Tibial artery (tissue), 4 donors: ENCODE measurements at regions not wholly inside any gene's neighbourhood (a gene's known extent, or its start where the extent isn't known, plus 50 kb on each side); places are given as distances from the start of the nearest gene placed in this dataset.
A peak's percentile ranks its signal among the peaks of the same experiment; 100 is the strongest.
"Not testable (repeated sequence)": the region's sequence is repeated elsewhere in the genome, so short reads cannot be mapped to it uniquely, and the experiment has no call there.

ENCODE experiments used
- DNase-seq, 2 donors: peaks; one replicate each; pipeline ENCODE4 v3.0.0-alpha.2; 2019
- H3K27ac ChIP-seq, 2 donors: fragments of 200-600 bp; sonication (generic) in 1 of 2; 1 replicate in 1 of 2; 2 replicates in 1 of 2; pipeline ENCODE4 v1.5.1; 2018 to 2019; ENCODE audit warnings: mild to moderate bottlenecking in 1 of 2
- H3K27me3 ChIP-seq, 2 donors: fragments of 200-600 bp; sonication (generic) in 1 of 2; one replicate each; pipeline versions ENCODE4 v1.5.1 to v1.6.0; 2016 to 2019
- H3K36me3 ChIP-seq, 3 donors: fragments of 200-600 bp; sonication (generic) in 2 of 3; one replicate each; pipeline ENCODE4 v1.5.1; 2016 to 2019; ENCODE audit warnings: mild to moderate bottlenecking in 2 of 3
- H3K4me1 ChIP-seq, 4 donors: fragments of 200-600 bp; sonication (generic) in 2 of 4; 1 replicate in 3 of 4; 2 replicates in 1 of 4; pipeline ENCODE4 v1.5.1; 2016 to 2019
- H3K4me3 ChIP-seq, 2 donors: fragments of 200-600 bp; sonication (generic) in 1 of 2; 1 replicate in 1 of 2; 2 replicates in 1 of 2; pipeline ENCODE4 v1.5.1; 2018 to 2019; ENCODE audit warnings: mild to moderate bottlenecking in 2 of 2
- H3K9me3 ChIP-seq, 3 donors: fragments of 200-600 bp; sonication (generic) in 1 of 3; one replicate each; pipeline ENCODE4 v1.5.1; 2016 to 2019
- CTCF ChIP-seq, 2 experiments: fragments of 200-600 bp in 1 of 2; fragments of 450-650 bp in 1 of 2; IDR thresholded peaks; one replicate each; pipeline ENCODE4 v1.5.1; 2017 to 2019; ENCODE audit warnings: antibody characterized with exemption in 2 of 2, mild to moderate bottlenecking in 1 of 2, moderate library complexity in 1 of 2
- intact Hi-C: fragments of 100-400 bp; cut with DNase I; formaldehyde crosslinking; loops from one replicate; pipeline ENCODE4 v1.15.0; 2023; ENCODE audit warnings: low total_unique reads

GRCh38 chr3:104245981-104246380 lies 1120.7 kb upstream of the ALCAM start:
- H3K9me3 ChIP-seq: no peaks in the 10 kb centered on the region
- no peak overlapping the region for H3K4me3 ChIP-seq
- H3K27me3 ChIP-seq: no peaks in the 10 kb centered on the region
- H3K4me1 ChIP-seq: no peaks in the 10 kb centered on the region
- intact Hi-C loops: no loop called here
- no peak for TF ChIP-seq CTCF (IDR thresholded peaks at IDR 0.05)
- H3K36me3 ChIP-seq: no peaks in the 10 kb centered on the region
- DNase-seq: no peak
- no peak overlapping the region for H3K27ac ChIP-seq

GRCh38 chr3:104257486-104257885 lies 1109.2 kb upstream of the ALCAM start:
- intact Hi-C loops: no loop called here
- no peaks in the 10 kb centered on the region for H3K4me1 ChIP-seq
- no peaks in the 10 kb centered on the region for H3K27me3 ChIP-seq
- DNase-seq: no peak
- H3K9me3 ChIP-seq: no peaks in the 10 kb centered on the region
- no peak overlapping the region for H3K27ac ChIP-seq
- TF ChIP-seq CTCF (IDR thresholded peaks at IDR 0.05): no peak
- H3K36me3 ChIP-seq: no peaks in the 10 kb centered on the region
- H3K4me3 ChIP-seq: no peak overlapping the region

- no peak for DNase-seq
- Histone ChIP-seq H3K9me3 (no peaks in the 10 kb centered on the region), H3K27ac (no peak overlapping the region), H3K4me1 (no peaks in the 10 kb centered on the region), H3K36me3 (no peaks in the 10 kb centered on the region), H3K4me3 (no peak overlapping the region), H3K27me3 (no peaks in the 10 kb centered on the region)
- TF ChIP-seq CTCF (IDR thresholded peaks at IDR 0.05): no peak
- intact Hi-C loops: no loop called here
These were observed 1103.2 kb upstream of the ALCAM start for GRCh38 chr3:104263477-104263876.

- DNase-seq, H3K36me3 ChIP-seq, H3K27ac ChIP-seq, H3K9me3 ChIP-seq, intact Hi-C loops, H3K4me3 ChIP-seq, H3K4me1 ChIP-seq, H3K27me3 ChIP-seq: not testable (repeated sequence)
These were observed 1100.5 kb upstream of the ALCAM start for GRCh38 chr3:104266219-104266618.

- no peaks in the 10 kb centered on the region for H3K9me3 ChIP-seq
- no peaks in the 10 kb centered on the region for H3K36me3 ChIP-seq
- intact Hi-C loops: loop anchor here (10.0 kb wide), 1 partner anchor 1095 kb away; the partner anchor contains the start of gene ALCAM
- H3K4me3 ChIP-seq: no peak overlapping the region
- DNase-seq: no peak
- H3K4me1 ChIP-seq: peaks cover 0 to 5% (median 2%) of the 10 kb centered on the region in 4 donors
- H3K27me3 ChIP-seq: no peaks in the 10 kb centered on the region
- no peak for TF ChIP-seq CTCF (IDR thresholded peaks at IDR 0.05)
- no peak overlapping the region for H3K27ac ChIP-seq
These were observed 1096.9 kb upstream of the ALCAM start for GRCh38 chr3:104269771-104270170.

GRCh38 chr3:104273046-104273649 lies 1093.6 kb upstream of the ALCAM start:
- Histone ChIP-seq H3K4me3 (no peak overlapping the region), H3K36me3 (no peaks in the 10 kb centered on the region), H3K9me3 (peaks cover 0 to 14% (median 8%) of the 10 kb centered on the region in 3 donors), H3K4me1 (peaks cover 0 to 5% (median 2%) of the 10 kb centered on the region in 4 donors), H3K27me3 (no peaks in the 10 kb centered on the region), H3K27ac (no peak overlapping the region)
- intact Hi-C loops: loop anchor here (10.0 kb wide), 1 partner anchor 1092 kb away; the partner anchor contains the start of gene ALCAM
- TF ChIP-seq CTCF (IDR thresholded peaks at IDR 0.05): peak; percentile 74 to 82
- no peak for DNase-seq
